Caco-2 (cell line): ENCODE measurements at regions not wholly inside any gene's neighbourhood (a gene's known extent, or its start where the extent isn't known, plus 50 kb on each side); places are given as distances from the start of the nearest gene placed in this dataset.

Experiments used
- BruUV-seq: library from RNA; stranded (reverse); fragments of 400-500 nt; replicated peaks from 2 replicates; lab custom pipeline; 2021; lab: Mats Ljungman, UMichigan
- CTCF ChIA-PET: fragments of 300-600 bp; sonication (Branson Sonifier 250); formaldehyde crosslinking; loops from one replicate; lab custom pipeline; 2022; ENCODE audit warnings: antibody characterized with exemption; lab: Charles Lee
- POLR2A ChIA-PET: fragments of 300-600 bp; sonication (Branson Sonifier 250); formaldehyde crosslinking; loops from one replicate; lab custom pipeline; 2022; ENCODE audit warnings: antibody characterized with exemption; lab: Charles Lee
- DNase-seq, 2 experiments: peaks; one replicate each; pipeline versions ENCODE4 v3.0.0 to v3.0.0-alpha.2; 2020 to 2022
- H3K27me3 ChIP-seq: replicated peaks from 2 replicates; pipeline ENCODE4 v1.6.0; 2011; ENCODE audit warnings: low read length; ENCODE audit not compliant: control insufficient read depth, insufficient read depth
- H3K36me3 ChIP-seq: 2 replicates; pipeline ENCODE4 v1.5.1; 2011; ENCODE audit warnings: low read length; ENCODE audit not compliant: control insufficient read depth, insufficient read depth
- H3K4me1 ChIP-seq: fragments of 250-450 bp; sonication (Bioruptor Pico); 2 replicates; pipeline ENCODE4 v1.5.1; 2020; ENCODE audit warnings: mild to moderate bottlenecking
- H3K4me3 ChIP-seq: 2 replicates; pipeline ENCODE4 v1.5.1; 2011; ENCODE audit warnings: low read depth, mild to moderate bottlenecking, control low read depth, low read length
- H3K9me3 ChIP-seq: fragments of 250-450 bp; sonication (Bioruptor Pico); 2 replicates; pipeline ENCODE4 v1.5.1; 2020; ENCODE audit warnings: mild to moderate bottlenecking, moderate library complexity
- H3K27ac Mint-ChIP-seq: one replicate; pipeline ENCODE4 v1.8.0; 2022; ENCODE audit warnings: mixed read lengths; ENCODE audit not compliant: unreplicated experiment
- H3K27me3 Mint-ChIP-seq: one replicate; pipeline ENCODE4 v1.8.0; 2022; ENCODE audit warnings: mixed read lengths; ENCODE audit not compliant: insufficient read depth, unreplicated experiment
- H3K36me3 Mint-ChIP-seq: one replicate; pipeline ENCODE4 v1.8.0; 2022; ENCODE audit warnings: mild to moderate bottlenecking, mixed read lengths; ENCODE audit not compliant: insufficient read depth, unreplicated experiment
- H3K4me1 Mint-ChIP-seq: one replicate; pipeline ENCODE4 v1.8.0; 2022; ENCODE audit warnings: low read depth, mixed read lengths; ENCODE audit not compliant: unreplicated experiment
- H3K4me3 Mint-ChIP-seq: one replicate; pipeline ENCODE4 v1.8.0; 2022; ENCODE audit warnings: mild to moderate bottlenecking, moderate library complexity, mixed read lengths; ENCODE audit not compliant: unreplicated experiment
- H3K9me3 Mint-ChIP-seq: one replicate; pipeline ENCODE4 v1.8.0; 2022; ENCODE audit warnings: mixed read lengths; ENCODE audit not compliant: unreplicated experiment
- CTCF ChIP-seq, 2 experiments: fragments of 200-600 bp in 1 of 2; IDR thresholded peaks; 1 replicate in 1 of 2; 2 replicates in 1 of 2; pipeline versions ENCODE4 v1.5.1 to v1.8.0; 2011 to 2022; ENCODE audit warnings: antibody characterized with exemption in 1 of 2, control low read depth in 1 of 2, inconsistent platforms in 1 of 2, low read depth in 1 of 2, low read length in 1 of 2, mild to moderate bottlenecking in 1 of 2, moderate library complexity in 1 of 2; ENCODE audit not compliant: insufficient read depth in 1 of 2, severe bottlenecking in 1 of 2, unreplicated experiment in 1 of 2
- intact Hi-C: fragments of 100-400 bp; cut with micrococcal nuclease; formaldehyde crosslinking; loops from one replicate; pipeline ENCODE4 v1.10.0; 2022; ENCODE audit not compliant: unreplicated experiment

- Mint-ChIP-seq H3K4me1 (peaks cover 40% of the 10 kb centered on the region), H3K36me3 (peaks cover 47% of the 10 kb centered on the region), H3K9me3 (peaks cover 40% of the 10 kb centered on the region), H3K4me3 (peak overlapping the region; percentile 63), H3K27me3 (no peaks in the 10 kb centered on the region), H3K27ac (peak overlapping the region; percentile 90)
- H3K4me3 ChIP-seq: no peak overlapping the region
- peak; percentile 90 to 94 for DNase-seq
- H3K9me3 ChIP-seq: peaks cover 39% of the 10 kb centered on the region
- POLR2A ChIA-PET: interaction anchor here (1.1 to 2.1 kb wide), 4 partner anchors 18 to 173 kb away, joined by 3 to 19 read pairs (median 5); no protein-coding TSS in a partner anchor
- TF ChIP-seq CTCF (IDR thresholded peaks at IDR 0.05; ENCODE audit: insufficient read depth in 1 of 2, low read depth in 1 of 2, low read length in 1 of 2, severe bottlenecking in 1 of 2, unreplicated experiment in 1 of 2): no peak
- no peaks in the 10 kb centered on the region; the same call in 1 of the 2 replicates for H3K36me3 ChIP-seq
- intact Hi-C loops: loop anchor here (1.0 to 5.0 kb wide), 13 partner anchors 40 to 451 kb away; partner anchors contain the start of genes UGT2B10 and UGT2B7
- no peaks in the 10 kb centered on the region for H3K27me3 ChIP-seq
- CTCF ChIA-PET: interaction anchor here (0.6 to 1.7 kb wide), 5 partner anchors 132 to 863 kb away, joined by 3 to 12 read pairs (median 5); no protein-coding TSS in a partner anchor
- peaks cover 46% of the 10 kb centered on the region for H3K4me1 ChIP-seq
- BruUV-seq: no TSS peak
These were observed 62.4 kb upstream of the UGT2B15 start for GRCh38 chr4:68732653-68733466.

GRCh38 chr4:68734095-68734494, 63.6 kb upstream of the UGT2B15 start:
- ChIA-PET CTCF (no interaction called here), POLR2A (interaction anchor here (0.7 to 2.1 kb wide), 2 partner anchors 130 to 138 kb away, joined by 4 to 19 read pairs; no protein-coding TSS in a partner anchor)
- peaks cover 49% of the 10 kb centered on the region for H3K9me3 ChIP-seq
- Mint-ChIP-seq H3K27me3 (no peaks in the 10 kb centered on the region), H3K9me3 (peaks cover 37% of the 10 kb centered on the region), H3K27ac (peak overlapping the region; percentile 90), H3K4me3 (peak overlapping the region; percentile 63), H3K4me1 (peaks cover 40% of the 10 kb centered on the region), H3K36me3 (peaks cover 54% of the 10 kb centered on the region)
- TSS peak; percentile 16 for BruUV-seq
- no peaks in the 10 kb centered on the region for H3K27me3 ChIP-seq
- peaks cover 2% of the 10 kb centered on the region for H3K36me3 ChIP-seq
- H3K4me3 ChIP-seq: peak overlapping the region; percentile 5; the same call in 1 of the 2 replicates
- TF ChIP-seq CTCF (IDR thresholded peaks at IDR 0.05; ENCODE audit: insufficient read depth in 1 of 2, low read depth in 1 of 2, low read length in 1 of 2, severe bottlenecking in 1 of 2, unreplicated experiment in 1 of 2): no peak
- peaks cover 46% of the 10 kb centered on the region for H3K4me1 ChIP-seq
- intact Hi-C loops: loop anchor here (5.0 kb wide), 3 partner anchors 83 to 367 kb away; partner anchors contain the start of gene UGT2B10
- DNase-seq: no peak

- Mint-ChIP-seq H3K4me3 (peak overlapping the region; percentile 63), H3K27ac (peak overlapping the region; percentile 90), H3K9me3 (peaks cover 28% of the 10 kb centered on the region), H3K36me3 (peaks cover 45% of the 10 kb centered on the region), H3K27me3 (no peaks in the 10 kb centered on the region), H3K4me1 (peaks cover 40% of the 10 kb centered on the region)
- Histone ChIP-seq H3K36me3 (peaks cover 2% of the 10 kb centered on the region), H3K4me1 (peaks cover 46% of the 10 kb centered on the region), H3K4me3 (no peak overlapping the region), H3K9me3 (peaks cover 42% of the 10 kb centered on the region), H3K27me3 (no peaks in the 10 kb centered on the region)
- intact Hi-C loops: no loop called here
- POLR2A ChIA-PET: interaction anchor here (0.7 kb wide), 1 partner anchor 137 kb away, joined by 3 read pairs; no protein-coding TSS in a partner anchor
- no peak for TF ChIP-seq CTCF (IDR thresholded peaks at IDR 0.05; ENCODE audit: insufficient read depth in 1 of 2, low read depth in 1 of 2, low read length in 1 of 2, severe bottlenecking in 1 of 2, unreplicated experiment in 1 of 2)
- no TSS peak for BruUV-seq
- DNase-seq: no peak
- CTCF ChIA-PET: interaction anchor here (0.9 kb wide), 1 partner anchor 138 kb away, joined by 3 read pairs; no protein-coding TSS in a partner anchor
These were observed 64.7 kb upstream of the UGT2B15 start for GRCh38 chr4:68735106-68735505.
